NCI-H2107 (cell line): ENCODE measurements at regions not wholly inside any gene's neighbourhood (a gene's known extent, or its start where the extent isn't known, plus 50 kb on each side); places are given as distances from the start of the nearest gene placed in this dataset.
"Not testable (repeated sequence)": the region's sequence is repeated elsewhere in the genome, so short reads cannot be mapped to it uniquely, and the experiment has no call there.

ENCODE experiments used
- DNase-seq: peaks from one replicate; lab custom pipeline; 2025; lab: John Stamatoyannopoulos, UW

DNA sequence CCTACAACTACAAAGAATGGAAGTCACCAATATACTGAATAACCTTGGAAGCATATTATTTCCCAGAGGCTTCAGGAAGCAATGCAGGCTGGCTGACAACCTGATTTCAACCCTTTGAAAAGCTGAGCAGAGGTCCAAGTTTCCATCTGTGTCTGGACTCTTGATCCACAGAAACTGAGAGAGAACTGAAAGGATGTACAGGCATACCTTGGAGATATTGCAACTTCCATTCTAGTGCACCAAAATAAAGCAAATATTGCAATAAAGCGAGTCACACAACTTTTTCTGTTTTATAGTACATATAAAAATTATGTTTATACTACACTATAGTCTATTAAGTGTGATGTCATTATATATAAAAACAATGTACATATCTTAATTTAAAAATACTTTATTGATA lies 85.3 kb downstream of the TYW3 start:
- no peak for DNase-seq

DNA sequence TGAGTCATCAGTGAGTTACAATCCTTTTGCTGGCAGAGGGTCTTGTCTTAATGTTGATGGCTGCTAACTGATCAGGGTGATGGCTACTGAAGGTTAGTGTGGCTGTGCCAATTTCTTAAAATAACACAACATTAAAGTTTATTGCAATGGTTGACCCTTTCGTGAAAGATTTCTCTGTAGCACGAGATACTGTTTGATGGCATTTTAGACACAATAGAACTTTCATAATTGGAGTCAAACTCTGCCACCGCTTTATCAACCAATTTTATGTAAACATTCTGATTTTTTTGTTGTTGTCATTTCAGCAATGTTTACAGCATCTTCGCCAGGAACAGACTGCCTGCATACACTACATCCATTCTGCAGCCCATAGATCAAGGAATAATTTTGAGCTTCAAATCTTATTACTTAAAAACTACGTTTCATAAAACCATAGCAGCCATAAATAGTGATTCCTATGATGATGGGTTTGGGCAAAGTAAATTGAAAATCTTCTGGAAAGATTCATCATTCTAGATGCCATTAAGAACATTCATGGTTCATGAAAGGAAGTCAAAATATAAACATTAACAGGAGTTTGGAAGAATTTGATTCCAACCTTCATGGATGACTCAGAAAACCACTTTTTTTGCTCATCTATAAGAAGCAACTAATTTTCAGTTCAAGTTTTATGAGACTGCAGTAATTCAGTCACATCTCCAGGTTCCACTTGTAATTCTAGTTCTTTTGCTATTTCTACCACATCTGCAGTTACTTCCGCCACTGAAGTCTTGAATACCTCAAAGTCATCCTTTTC lies 85.9 kb downstream of the TYW3 start:
- no peak for DNase-seq

DNA sequence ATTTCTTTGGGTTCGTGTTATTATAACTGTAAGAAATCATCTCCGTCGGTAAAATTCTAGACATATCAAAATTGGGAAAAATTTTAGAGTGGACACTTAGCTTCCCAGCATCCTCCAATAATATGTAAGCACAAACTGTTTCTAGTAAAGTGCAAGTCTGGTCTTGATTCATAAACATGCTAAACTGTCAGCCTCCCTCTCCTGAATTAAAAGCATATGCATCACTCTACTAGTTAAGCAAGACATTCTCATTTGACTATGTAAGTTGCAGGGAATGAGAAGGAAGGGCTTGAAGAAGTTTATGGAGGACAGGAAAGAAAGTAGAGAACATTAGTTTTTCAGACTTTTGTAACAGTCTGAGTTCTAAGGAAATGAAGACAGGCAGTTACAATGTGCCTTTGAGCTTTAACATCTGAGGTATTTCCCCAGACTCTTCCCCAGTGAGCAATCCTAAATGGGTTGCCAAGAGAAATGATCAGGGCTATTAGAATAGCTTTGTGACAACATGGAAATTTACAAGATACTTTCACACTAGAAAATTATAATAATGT lies 90.0 kb downstream of the TYW3 start:
- DNase-seq = no peak

DNA sequence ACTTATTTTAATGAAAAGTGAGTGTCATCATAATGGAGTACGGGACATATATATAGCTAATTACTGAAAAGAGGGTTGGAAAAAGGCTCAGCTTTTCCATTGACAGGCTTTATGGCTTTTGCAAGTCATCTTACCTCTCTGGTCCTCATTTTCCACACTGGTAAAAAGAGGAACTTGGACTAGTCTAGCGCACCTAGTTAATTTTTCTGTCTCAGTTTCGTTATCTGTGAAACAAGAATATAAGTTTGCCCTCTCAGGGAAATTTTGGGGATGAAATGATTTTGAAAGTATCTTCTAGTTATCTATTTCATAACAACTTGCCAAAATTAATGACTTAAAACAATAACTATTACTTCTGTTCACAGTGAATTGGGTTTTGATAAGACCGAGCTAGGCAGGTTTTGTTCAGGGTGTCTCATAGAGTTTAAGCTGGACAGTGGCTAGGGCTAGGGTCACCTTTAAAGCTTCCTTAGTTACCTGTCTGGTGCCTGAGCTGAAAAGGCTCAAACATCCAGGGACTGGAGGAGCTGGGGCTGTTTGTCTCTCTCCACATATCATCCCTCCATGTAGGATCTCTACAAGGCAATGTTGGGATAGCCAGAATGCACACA lies 91.7 kb downstream of the TYW3 start:
- no peak for DNase-seq

DNA sequence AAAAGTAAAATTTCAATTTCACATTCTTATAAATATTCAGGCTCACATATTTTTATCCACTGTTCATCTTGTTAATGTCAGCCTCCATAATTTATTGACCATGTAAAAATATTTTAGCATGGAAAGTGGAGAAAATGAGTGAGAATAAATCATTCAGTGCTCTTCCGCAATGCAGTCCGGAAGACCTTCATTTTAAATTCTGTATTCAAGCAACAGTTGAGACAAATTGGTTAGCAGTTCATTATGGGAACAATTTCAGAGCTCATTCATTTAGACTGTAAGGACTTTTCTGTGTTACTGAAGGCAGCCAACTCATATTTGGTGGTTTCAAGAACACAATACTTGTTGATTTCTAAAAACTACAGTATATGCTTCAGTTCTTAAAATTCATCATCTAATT lies 97.8 kb downstream of the TYW3 start:
- no peak for DNase-seq

DNA sequence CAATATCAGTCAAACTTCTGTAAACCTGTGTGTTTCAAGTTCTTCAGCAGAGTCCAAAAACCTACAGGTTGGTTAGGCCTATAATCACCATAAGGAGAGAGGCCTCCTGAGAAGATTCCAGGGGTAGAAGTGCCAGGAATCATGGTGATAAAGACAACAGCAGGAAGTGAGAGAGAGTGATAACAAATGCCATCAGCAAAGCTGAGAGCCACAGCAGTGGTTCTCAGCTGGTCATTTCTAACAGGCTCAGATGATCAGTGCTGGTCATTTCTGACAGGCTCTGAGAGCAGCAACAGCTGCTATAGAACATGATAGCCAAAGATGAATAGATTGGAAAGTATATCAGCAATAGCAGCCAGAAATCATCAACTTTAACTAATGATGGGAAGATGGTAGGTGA lies 101.3 kb downstream of the TYW3 start:
- no peak for DNase-seq

- DNase-seq = no peak
Measured at GRCh38 chr1:74835051-74835450, 102.1 kb downstream of the TYW3 start.

GRCh38 chr1:74842726-74843125 lies 109.8 kb downstream of the TYW3 start:
- no peak for DNase-seq

- DNase-seq = no peak
Measured at GRCh38 chr1:74847715-74848114, 114.8 kb downstream of the TYW3 start.

DNA sequence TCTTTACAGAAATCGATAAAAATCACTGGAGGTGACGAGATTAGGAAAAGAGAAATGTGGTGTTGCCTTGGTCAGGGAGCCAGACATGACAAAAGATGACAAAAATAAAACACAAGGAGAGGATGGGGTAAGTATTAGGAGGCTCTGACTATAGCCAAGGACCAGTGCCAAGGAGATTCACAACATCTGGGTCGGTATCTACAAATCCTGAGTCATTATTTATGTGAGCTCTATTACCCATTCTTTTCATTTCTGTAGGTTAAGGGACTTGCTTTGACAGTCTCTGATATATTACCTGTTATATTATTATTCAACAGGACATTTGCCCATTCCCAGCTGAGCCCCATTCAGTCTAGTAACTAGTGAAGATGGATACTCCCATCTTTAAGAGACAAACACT lies 120.8 kb downstream of the TYW3 start:
- DNase-seq = no peak

- DNase-seq = no peak
Measured at GRCh38 chr1:74856174-74856573, 123.2 kb downstream of the TYW3 start.

GRCh38 chr1:74857676-74858075 lies 124.7 kb downstream of the TYW3 start:
- no peak for DNase-seq

DNA sequence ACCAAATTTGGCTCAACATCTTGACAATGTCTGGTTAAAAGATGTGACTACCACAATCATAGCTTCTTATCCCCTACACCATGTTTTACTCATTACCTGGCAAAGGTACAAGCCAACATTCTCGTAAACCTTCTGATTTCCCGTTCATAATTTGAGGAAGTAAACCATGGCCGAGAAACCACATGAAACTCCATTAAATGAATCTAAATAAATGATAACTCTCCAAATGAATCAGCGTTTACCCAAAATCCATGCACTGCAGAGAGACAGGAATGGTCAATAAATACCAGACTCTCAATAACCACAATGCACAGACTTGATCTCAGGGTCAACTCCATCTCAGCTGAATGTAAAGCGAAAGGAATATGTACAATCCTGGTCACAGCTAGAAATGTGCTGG lies 125.2 kb downstream of the TYW3 start:
- no peak for DNase-seq

- DNase-seq = no peak
Measured at GRCh38 chr1:74861867-74862266, 128.9 kb downstream of the TYW3 start.

DNA sequence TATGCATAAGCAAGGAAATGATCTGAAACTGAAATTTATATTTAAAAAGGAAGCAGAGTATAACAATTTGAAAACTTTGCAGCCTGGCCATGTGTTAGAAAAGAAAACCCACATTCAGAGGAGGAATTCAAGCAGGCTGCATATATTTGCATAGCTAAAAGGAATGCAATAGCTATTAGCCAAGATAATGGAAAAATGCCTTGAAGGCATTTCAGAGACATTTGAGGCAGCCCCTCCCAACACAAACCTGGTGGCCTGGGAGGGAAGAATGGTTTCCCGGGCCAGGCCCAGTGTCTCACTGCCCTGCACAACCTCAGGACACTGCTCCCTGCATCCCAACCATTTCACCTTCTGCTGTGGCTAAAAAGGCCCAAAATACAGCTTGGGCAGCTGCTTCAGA lies 136.8 kb downstream of the TYW3 start:
- no peak for DNase-seq

DNA sequence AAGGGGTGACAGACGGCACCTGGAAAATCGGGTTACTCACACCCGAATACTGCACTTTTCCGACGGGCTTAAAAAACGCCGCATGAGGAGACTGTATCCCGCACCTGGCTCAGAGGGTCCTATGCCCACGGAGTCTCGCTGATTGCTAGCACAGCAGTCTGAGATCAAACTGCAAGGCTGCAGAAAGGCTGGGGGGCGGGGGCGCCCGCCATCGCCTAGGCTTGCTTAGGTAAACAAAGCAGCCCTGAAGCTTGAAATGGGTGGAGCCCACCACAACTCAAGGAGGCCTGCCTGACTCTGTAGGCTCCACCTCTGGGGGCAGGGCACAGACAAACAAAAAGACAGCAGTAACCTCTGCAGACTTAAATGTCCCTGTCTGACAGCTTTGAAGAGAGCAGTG lies 144.4 kb downstream of the TYW3 start:
- DNase-seq = not testable (repeated sequence)

GRCh38 chr1:74895411-74895810 lies 162.5 kb downstream of the TYW3 start:
- DNase-seq = no peak

GRCh38 chr1:74908131-74908530 lies 175.2 kb downstream of the TYW3 start:
- no peak for DNase-seq

GRCh38 chr1:74908797-74909196 lies 175.8 kb downstream of the TYW3 start:
- DNase-seq = no peak

DNA sequence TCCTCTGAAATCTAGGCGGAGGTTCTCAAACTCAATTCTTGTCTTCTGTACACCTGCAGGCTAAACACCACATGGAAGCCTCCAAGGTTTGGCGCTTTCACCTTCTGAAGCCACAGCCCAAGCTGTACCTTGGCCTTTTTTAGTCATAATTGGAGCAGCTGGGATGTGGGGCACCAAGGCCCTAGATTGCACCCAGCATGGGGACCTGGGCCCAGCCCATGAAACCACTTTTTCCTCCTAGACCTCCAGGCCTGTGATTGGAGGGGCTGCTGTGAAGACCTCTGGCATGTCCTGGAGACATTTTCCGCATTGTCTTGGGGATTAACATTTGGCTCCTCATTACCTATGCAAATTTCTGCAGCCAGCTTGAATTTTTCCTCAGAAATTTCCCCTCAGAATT lies 181.0 kb downstream of the TYW3 start:
- DNase-seq = no peak

DNA sequence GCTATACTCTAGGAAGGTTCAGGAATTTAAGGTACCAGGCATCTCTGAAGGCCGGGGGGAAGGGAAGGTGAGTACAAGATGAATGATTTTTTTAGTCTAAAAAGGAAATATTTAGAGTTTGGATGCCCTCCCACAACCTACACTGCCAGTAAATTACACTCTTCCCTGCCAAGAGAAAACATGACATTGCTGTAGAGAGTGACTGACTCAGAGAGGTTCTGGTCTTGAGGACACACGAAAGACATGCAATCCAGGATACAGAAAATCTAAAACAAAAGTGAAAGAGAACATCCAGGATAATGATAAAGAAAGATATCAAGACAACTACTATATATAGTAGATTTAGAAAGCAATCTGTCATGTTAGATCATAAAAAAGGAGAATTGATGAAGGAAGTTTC lies 200.5 kb downstream of the TYW3 start:
- DNase-seq = no peak

DNA sequence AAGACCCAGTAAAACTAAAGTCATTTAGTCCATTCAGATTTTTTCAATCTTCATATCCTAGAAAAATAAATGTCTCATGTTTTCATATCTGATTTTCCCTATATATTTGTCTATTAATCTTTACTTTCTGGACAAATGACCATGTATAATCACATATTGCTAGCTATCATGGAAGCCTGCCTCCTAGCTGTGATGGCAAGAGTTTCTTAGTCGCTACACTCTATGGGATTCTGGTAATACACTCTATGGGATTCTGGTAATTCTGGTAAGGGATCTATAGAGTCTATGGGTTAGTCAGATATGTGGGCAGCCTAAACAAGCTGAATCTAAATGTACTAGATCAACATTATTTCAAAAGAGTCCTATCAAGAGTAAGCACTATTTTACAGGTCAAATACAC lies 198.7 kb upstream of the LHX8 start:
- DNase-seq = no peak

GRCh38 chr1:74937176-74937575 lies 197.0 kb upstream of the LHX8 start:
- no peak for DNase-seq

- DNase-seq = no peak
Measured at GRCh38 chr1:74943046-74943445, 191.1 kb upstream of the LHX8 start.
